ENCODE measurements at regions not wholly inside any gene's neighbourhood (a gene's known extent, or its start where the extent isn't known, plus 50 kb on each side); places are given as distances from the start of the nearest gene placed in this dataset.

DNA sequence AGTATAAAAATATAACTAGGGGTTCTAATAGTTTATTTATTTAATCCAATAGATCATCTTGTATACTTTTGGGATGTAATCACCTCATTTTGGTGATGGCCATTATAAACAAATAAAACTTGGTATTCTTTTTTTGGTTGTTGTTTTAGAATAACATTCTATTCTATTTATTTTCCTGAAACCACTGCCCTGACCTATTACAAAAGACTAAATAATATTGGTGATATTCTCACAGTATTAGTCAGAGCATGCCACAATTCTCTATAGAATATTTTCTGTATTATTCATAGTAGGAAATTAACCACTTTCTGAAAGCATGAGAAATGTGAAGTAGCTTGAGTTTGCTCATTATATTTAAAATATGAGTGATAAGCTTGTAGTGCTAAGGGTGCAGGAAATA lies 54.1 kb upstream of the LRRC7 start:
- TF ChIP-seq EP300 (IDR thresholded peaks at IDR 0.05): no peak
- TF ChIP-seq, protein P1, sequence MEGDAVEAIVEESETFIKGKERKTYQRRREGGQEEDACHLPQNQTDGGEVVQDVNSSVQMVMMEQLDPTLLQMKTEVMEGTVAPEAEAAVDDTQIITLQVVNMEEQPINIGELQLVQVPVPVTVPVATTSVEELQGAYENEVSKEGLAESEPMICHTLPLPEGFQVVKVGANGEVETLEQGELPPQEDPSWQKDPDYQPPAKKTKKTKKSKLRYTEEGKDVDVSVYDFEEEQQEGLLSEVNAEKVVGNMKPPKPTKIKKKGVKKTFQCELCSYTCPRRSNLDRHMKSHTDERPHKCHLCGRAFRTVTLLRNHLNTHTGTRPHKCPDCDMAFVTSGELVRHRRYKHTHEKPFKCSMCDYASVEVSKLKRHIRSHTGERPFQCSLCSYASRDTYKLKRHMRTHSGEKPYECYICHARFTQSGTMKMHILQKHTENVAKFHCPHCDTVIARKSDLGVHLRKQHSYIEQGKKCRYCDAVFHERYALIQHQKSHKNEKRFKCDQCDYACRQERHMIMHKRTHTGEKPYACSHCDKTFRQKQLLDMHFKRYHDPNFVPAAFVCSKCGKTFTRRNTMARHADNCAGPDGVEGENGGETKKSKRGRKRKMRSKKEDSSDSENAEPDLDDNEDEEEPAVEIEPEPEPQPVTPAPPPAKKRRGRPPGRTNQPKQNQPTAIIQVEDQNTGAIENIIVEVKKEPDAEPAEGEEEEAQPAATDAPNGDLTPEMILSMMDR (IDR thresholded peaks at IDR 0.05): no peak
- no peak for TF ChIP-seq POLR2A (IDR thresholded peaks at IDR 0.05)
- TF ChIP-seq POLR2AphosphoS5 (IDR thresholded peaks at IDR 0.05): no peak

Data from gastroesophageal sphincter (tissue), 3 donors.